ENCODE measurements at regions not wholly inside any gene's neighbourhood (a gene's known extent, or its start where the extent isn't known, plus 50 kb on each side); places are given as distances from the start of the nearest gene placed in this dataset.
"Not testable (repeated sequence)": the region's sequence is repeated elsewhere in the genome, so short reads cannot be mapped to it uniquely, and the experiment has no call there.

- DNase-seq (ENCODE audit: low read depth) = no peak
Measured at GRCh38 chr13:24563087-24563486, 50.5 kb upstream of the PARP4 start.

GRCh38 chr13:24563971-24564370, 51.4 kb upstream of the PARP4 start:
- not testable (repeated sequence) for DNase-seq (ENCODE audit: low read depth)

GRCh38 chr13:24564881-24565280, 52.3 kb upstream of the PARP4 start:
- no peak for DNase-seq (ENCODE audit: low read depth)

- not testable (repeated sequence) for DNase-seq (ENCODE audit: low read depth)
Measured at GRCh38 chr13:24567593-24567992, 55.0 kb upstream of the PARP4 start.

GRCh38 chr13:24574847-24575246, 62.3 kb upstream of the PARP4 start:
- no peak for DNase-seq (ENCODE audit: low read depth)

- not testable (repeated sequence) for DNase-seq (ENCODE audit: low read depth)
Measured at GRCh38 chr13:24580315-24580714, 67.7 kb upstream of the PARP4 start.

- DNase-seq (ENCODE audit: low read depth) = not testable (repeated sequence)
Measured at GRCh38 chr13:24581578-24581977, 69.0 kb upstream of the PARP4 start.

- DNase-seq (ENCODE audit: low read depth) = not testable (repeated sequence)
Measured at GRCh38 chr13:24591697-24592096, 79.1 kb upstream of the PARP4 start.

- DNase-seq (ENCODE audit: low read depth) = not testable (repeated sequence)
Measured at GRCh38 chr13:24597906-24598670, 82.1 kb upstream of the ATP12A start.

- not testable (repeated sequence) for DNase-seq (ENCODE audit: low read depth)
Measured at GRCh38 chr13:24599019-24599791, 81.0 kb upstream of the ATP12A start.

GRCh38 chr13:24605923-24606372, 74.3 kb upstream of the ATP12A start:
- DNase-seq (ENCODE audit: low read depth) = no peak

- no peak for DNase-seq (ENCODE audit: low read depth)
Measured at GRCh38 chr13:24606486-24607170, 73.6 kb upstream of the ATP12A start.

- DNase-seq (ENCODE audit: low read depth) = no peak
Measured at GRCh38 chr13:24610956-24611355, 69.3 kb upstream of the ATP12A start.

GRCh38 chr13:24612726-24613125, 67.5 kb upstream of the ATP12A start:
- no peak for DNase-seq (ENCODE audit: low read depth)

- no peak for DNase-seq (ENCODE audit: low read depth)
Measured at GRCh38 chr13:24613128-24613527, 67.1 kb upstream of the ATP12A start.

- no peak for DNase-seq (ENCODE audit: low read depth)
Measured at GRCh38 chr13:24613755-24614154, 66.5 kb upstream of the ATP12A start.

- no peak for DNase-seq (ENCODE audit: low read depth)
Measured at GRCh38 chr13:24614306-24615080, 65.7 kb upstream of the ATP12A start.

GRCh38 chr13:24615114-24615513, 65.1 kb upstream of the ATP12A start:
- no peak for DNase-seq (ENCODE audit: low read depth)

- DNase-seq (ENCODE audit: low read depth) = no peak
Measured at GRCh38 chr13:24615911-24616472, 64.2 kb upstream of the ATP12A start.

GRCh38 chr13:24616514-24616913, 63.7 kb upstream of the ATP12A start:
- no peak for DNase-seq (ENCODE audit: low read depth)

GRCh38 chr13:24617256-24618010, 62.8 kb upstream of the ATP12A start:
- DNase-seq (ENCODE audit: low read depth) = no peak

Measured in T-helper 22 cell (primary cell).